COLO668 (cell line): ENCODE measurements at regions not wholly inside any gene's neighbourhood (a gene's known extent, or its start where the extent isn't known, plus 50 kb on each side); places are given as distances from the start of the nearest gene placed in this dataset.
"Not testable (repeated sequence)": the region's sequence is repeated elsewhere in the genome, so short reads cannot be mapped to it uniquely, and the experiment has no call there.

ENCODE experiments used
- DNase-seq: peaks from one replicate; lab custom pipeline; 2025; ENCODE audit not compliant: unreplicated experiment; lab: John Stamatoyannopoulos, UW

- no peak for DNase-seq
Observed at GRCh38 chr6:159525445-159526025, 167.5 kb downstream of the SOD2 start.

- no peak for DNase-seq
Observed at GRCh38 chr6:159522877-159523547, 170.0 kb downstream of the SOD2 start.

GRCh38 chr6:159521962-159522361, 171.1 kb downstream of the SOD2 start:
- no peak for DNase-seq

GRCh38 chr6:159520002-159520401, 173.0 kb downstream of the SOD2 start:
- DNase-seq, result no peak

- DNase-seq, result not testable (repeated sequence)
Observed at GRCh38 chr6:159515811-159516210, 177.2 kb downstream of the SOD2 start.

- no peak for DNase-seq
Observed at GRCh38 chr6:159513914-159514313, 179.1 kb downstream of the SOD2 start.

- no peak for DNase-seq
Observed at GRCh38 chr6:159513074-159513720, 179.8 kb downstream of the SOD2 start.

- no peak for DNase-seq
Observed at GRCh38 chr6:159512571-159512970, 180.5 kb downstream of the SOD2 start.

GRCh38 chr6:159512104-159512503, 180.9 kb downstream of the SOD2 start:
- DNase-seq, result no peak

- DNase-seq, result no peak
Observed at GRCh38 chr6:159510141-159510540, 182.9 kb downstream of the SOD2 start.

- DNase-seq, result no peak
Observed at GRCh38 chr6:159508931-159509330, 184.1 kb downstream of the SOD2 start.

- DNase-seq, result no peak
Observed at GRCh38 chr6:159506048-159506447, 187.0 kb downstream of the SOD2 start.

GRCh38 chr6:159505140-159505922, 187.7 kb downstream of the SOD2 start:
- no peak for DNase-seq

- no peak for DNase-seq
Observed at GRCh38 chr6:159501558-159501957, 191.5 kb downstream of the SOD2 start.

- no peak for DNase-seq
Observed at GRCh38 chr6:159499034-159499433, 194.0 kb downstream of the SOD2 start.

GRCh38 chr6:159494586-159494972, 198.5 kb downstream of the SOD2 start:
- no peak for DNase-seq

GRCh38 chr6:159493898-159494585, 199.0 kb downstream of the SOD2 start:
- no peak for DNase-seq

GRCh38 chr6:159493231-159493897, 199.7 kb downstream of the SOD2 start:
- DNase-seq, result no peak

GRCh38 chr6:159490298-159490937, 202.6 kb downstream of the SOD2 start:
- no peak for DNase-seq

- DNase-seq, result no peak
Observed at GRCh38 chr6:159487636-159488035, 205.4 kb downstream of the SOD2 start.
